Endodermal cell (in vitro differentiated cells): ENCODE measurements at regions not wholly inside any gene's neighbourhood (a gene's known extent, or its start where the extent isn't known, plus 50 kb on each side); places are given as distances from the start of the nearest gene placed in this dataset.
"Not testable (repeated sequence)": the region's sequence is repeated elsewhere in the genome, so short reads cannot be mapped to it uniquely, and the experiment has no call there.

Experiments
- DNase-seq: peaks from one replicate; pipeline ENCODE4 v3.0.0-alpha.2; 2017
- H3K27ac ChIP-seq: 2 replicates; pipeline ENCODE4 v1.5.1; 2013; ENCODE audit warnings: mild to moderate bottlenecking, low read depth, low read length, moderate library complexity
- H3K27me3 ChIP-seq: 2 replicates; pipeline ENCODE4 v1.6.1; 2013; ENCODE audit warnings: mild to moderate bottlenecking, low read length, moderate library complexity; ENCODE audit not compliant: insufficient read depth, control insufficient read depth, poor library complexity, severe bottlenecking
- H3K36me3 ChIP-seq: 2 replicates; pipeline ENCODE4 v1.7.0; 2013; ENCODE audit warnings: mild to moderate bottlenecking, low read length, moderate library complexity; ENCODE audit not compliant: control insufficient read depth, insufficient read depth
- H3K4me1 ChIP-seq: one replicate; pipeline ENCODE4 v1.7.0; 2013; ENCODE audit warnings: low read length; ENCODE audit not compliant: control insufficient read depth, insufficient read depth
- H3K4me3 ChIP-seq: 2 replicates; pipeline ENCODE4 v1.5.1; 2013; ENCODE audit warnings: mild to moderate bottlenecking, low read length, moderate library complexity
- H3K9ac ChIP-seq: 2 replicates; pipeline ENCODE4 v1.6.1; 2013; ENCODE audit warnings: mild to moderate bottlenecking, low read length, moderate library complexity; ENCODE audit not compliant: poor library complexity, severe bottlenecking; ENCODE audit errors: extremely low read depth
- H3K9me3 ChIP-seq: 2 replicates; pipeline ENCODE4 v1.6.1; 2013; ENCODE audit warnings: mild to moderate bottlenecking, low read length, moderate library complexity; ENCODE audit not compliant: control insufficient read depth
- H3K27ac Mint-ChIP-seq: 2 replicates; pipeline ENCODE4 v1.8.0; 2020; ENCODE audit warnings: mixed read lengths
- H3K27me3 Mint-ChIP-seq: 2 replicates; pipeline ENCODE4 v1.8.0; 2021; ENCODE audit warnings: mild to moderate bottlenecking, mixed read lengths; ENCODE audit not compliant: insufficient read depth
- H3K36me3 Mint-ChIP-seq: 2 replicates; pipeline ENCODE4 v1.8.0; 2020; ENCODE audit warnings: low read depth, mixed read lengths
- H3K4me1 Mint-ChIP-seq: 2 replicates; pipeline ENCODE4 v1.8.0; 2020; ENCODE audit warnings: mixed read lengths
- H3K4me3 Mint-ChIP-seq: 2 replicates; pipeline ENCODE4 v1.8.0; 2020; ENCODE audit warnings: mild to moderate bottlenecking, moderate library complexity, mixed read lengths
- H3K9me3 Mint-ChIP-seq: 2 replicates; pipeline ENCODE4 v1.8.0; 2020; ENCODE audit warnings: mild to moderate bottlenecking, mixed read lengths
- CTCF ChIP-seq: fragments of 200-600 bp; sonication (generic); conservative IDR thresholded peaks from 2 replicates; pipeline ENCODE4 v1.5.0; 2021; ENCODE audit warnings: antibody characterized with exemption, mild to moderate bottlenecking
- WGBS, 2 experiments: methylation state at CpG; one replicate each; pipeline versions ENCODE4 v1.1.5 to v1.1.7; 2013; ENCODE audit warnings: missing lambda C conversion rate in 2 of 2, mixed read lengths in 1 of 2; ENCODE audit not compliant: insufficient coverage in 1 of 2, insufficient read length in 1 of 2; 5-methylcytosine and 5-hydroxymethylcytosine counted together

- no peaks in the 10 kb centered on the region for H3K27me3 ChIP-seq
- DNase-seq, result no peak
- Mint-ChIP-seq H3K4me3 (no peak overlapping the region), H3K27ac (no peak overlapping the region), H3K27me3 (no peaks in the 10 kb centered on the region), H3K9me3 (peaks cover 29% of the 10 kb centered on the region), H3K36me3 (peaks cover 8% of the 10 kb centered on the region), H3K4me1 (no peaks in the 10 kb centered on the region)
- no peak overlapping the region for H3K4me3 ChIP-seq
- 80 to 93% methylated on average over 1 of the region's 1 CpG for WGBS, 2 experiments
- H3K9me3 ChIP-seq, result peaks cover 16% of the 10 kb centered on the region
- no peak for TF ChIP-seq CTCF
- H3K9ac ChIP-seq, result no peak overlapping the region
- H3K4me1 ChIP-seq, result no peaks in the 10 kb centered on the region
- H3K27ac ChIP-seq, result no peak overlapping the region
- no peaks in the 10 kb centered on the region for H3K36me3 ChIP-seq
These were observed 527.2 kb upstream of the RORB start for GRCh38 chr9:73969936-73970335.

- not testable (repeated sequence) for H3K36me3 ChIP-seq, H3K4me1 ChIP-seq, H3K27me3 ChIP-seq, H3K27ac ChIP-seq, H3K27me3 Mint-ChIP-seq, H3K4me3 ChIP-seq, H3K4me1 Mint-ChIP-seq, H3K9me3 ChIP-seq, DNase-seq, H3K27ac Mint-ChIP-seq, H3K9me3 Mint-ChIP-seq, H3K36me3 Mint-ChIP-seq, H3K9ac ChIP-seq, H3K4me3 Mint-ChIP-seq
- 88 to 95% methylated on average over 1 to 3 of the region's 3 CpGs for WGBS, 2 experiments
These were observed 520.7 kb upstream of the RORB start for GRCh38 chr9:73976424-73976823.

GRCh38 chr9:73979894-73980264 lies 517.3 kb upstream of the RORB start:
- Mint-ChIP-seq H3K4me3 (no peak overlapping the region), H3K36me3 (no peaks in the 10 kb centered on the region), H3K27ac (no peak overlapping the region), H3K4me1 (no peaks in the 10 kb centered on the region), H3K27me3 (no peaks in the 10 kb centered on the region), H3K9me3 (no peaks in the 10 kb centered on the region)
- no peak overlapping the region for H3K9ac ChIP-seq
- no peaks in the 10 kb centered on the region for H3K9me3 ChIP-seq
- no peaks in the 10 kb centered on the region for H3K36me3 ChIP-seq
- H3K4me1 ChIP-seq, result no peaks in the 10 kb centered on the region
- H3K27me3 ChIP-seq, result no peaks in the 10 kb centered on the region
- WGBS, 2 experiments, result 85% methylated on average over 3 of the region's 3 CpGs; no CpG with 5 or more reads in 1 of the 2 experiments
- DNase-seq, result no peak
- no peak for TF ChIP-seq CTCF
- H3K27ac ChIP-seq, result no peak overlapping the region
- H3K4me3 ChIP-seq, result no peak overlapping the region

GRCh38 chr9:73980754-73981153 lies 516.4 kb upstream of the RORB start:
- Histone ChIP-seq H3K4me3 (no peak overlapping the region), H3K27ac (no peak overlapping the region), H3K27me3 (no peaks in the 10 kb centered on the region), H3K9ac (no peak overlapping the region), H3K9me3 (no peaks in the 10 kb centered on the region), H3K4me1 (no peaks in the 10 kb centered on the region), H3K36me3 (no peaks in the 10 kb centered on the region)
- no peaks in the 10 kb centered on the region for H3K27me3 Mint-ChIP-seq
- no peak for DNase-seq
- H3K9me3 Mint-ChIP-seq, result no peaks in the 10 kb centered on the region
- no peaks in the 10 kb centered on the region for H3K4me1 Mint-ChIP-seq
- no peak for TF ChIP-seq CTCF
- no peak overlapping the region for H3K27ac Mint-ChIP-seq
- H3K4me3 Mint-ChIP-seq, result no peak overlapping the region
- H3K36me3 Mint-ChIP-seq, result no peaks in the 10 kb centered on the region
